HEK293T (cell line): ENCODE measurements at regions not wholly inside any gene's neighbourhood (a gene's known extent, or its start where the extent isn't known, plus 50 kb on each side); places are given as distances from the start of the nearest gene placed in this dataset.

Experiments used
- CTCF ChIA-PET: fragments of 350-600 bp; formaldehyde crosslinking; extraction: SDS; loops from one replicate; lab custom pipeline; 2021; ENCODE audit warnings: antibody characterized with exemption, inconsistent platforms; lab: Yijun Ruan, JAX
- POLR2A ChIA-PET: fragments of 350-600 bp; formaldehyde crosslinking; extraction: SDS; loops from one replicate; lab custom pipeline; 2020; ENCODE audit warnings: antibody characterized with exemption, inconsistent platforms; lab: Yijun Ruan, JAX
- DNase-seq: peaks from one replicate; pipeline ENCODE4 v3.0.0; 2012; ENCODE audit warnings: mixed read lengths; ENCODE audit errors: extremely low spot score
- ARNT ChIP-seq: fragments of 450-650 bp; IDR thresholded peaks from 2 replicates; pipeline ENCODE4 v1.6.1; 2017; ENCODE audit warnings: mild to moderate bottlenecking
- BHLHE40 ChIP-seq: fragments of 450-650 bp; IDR thresholded peaks from 2 replicates; pipeline ENCODE4 v1.6.1; 2016; ENCODE audit warnings: mild to moderate bottlenecking, moderate library complexity, borderline replicate concordance
- CTBP1 ChIP-seq: fragments of 450-650 bp; IDR thresholded peaks from 2 replicates; pipeline ENCODE4 v1.6.1; 2016; ENCODE audit warnings: borderline replicate concordance
- ELF4 ChIP-seq: fragments of 450-650 bp; IDR thresholded peaks from 2 replicates; pipeline ENCODE4 v1.6.1; 2017; ENCODE audit warnings: antibody characterized with exemption
- FOXA1 ChIP-seq: fragments of 450-650 bp; IDR thresholded peaks from 2 replicates; pipeline ENCODE4 v1.6.1; 2016; ENCODE audit warnings: mild to moderate bottlenecking
- FOXK2 ChIP-seq: fragments of 450-650 bp; IDR thresholded peaks from 2 replicates; pipeline ENCODE4 v1.6.1; 2016; ENCODE audit warnings: mild to moderate bottlenecking
- FOXM1 ChIP-seq: fragments of 450-650 bp; IDR thresholded peaks from 2 replicates; pipeline ENCODE4 v1.6.1; 2017; ENCODE audit warnings: mild to moderate bottlenecking, borderline replicate concordance
- HDGF ChIP-seq: fragments of 450-650 bp; IDR thresholded peaks from 2 replicates; pipeline ENCODE4 v1.6.1; 2017; ENCODE audit warnings: antibody characterized with exemption, borderline replicate concordance
- L3MBTL2 ChIP-seq: fragments of 450-650 bp; conservative IDR thresholded peaks from 2 replicates; pipeline ENCODE4 v1.6.1; 2016; ENCODE audit warnings: mild to moderate bottlenecking
- LEF1 ChIP-seq: fragments of 450-650 bp; IDR thresholded peaks from 2 replicates; pipeline ENCODE4 v1.6.1; 2017; ENCODE audit warnings: mild to moderate bottlenecking, borderline replicate concordance
- NFRKB ChIP-seq: fragments of 450-650 bp; IDR thresholded peaks from 2 replicates; pipeline ENCODE4 v1.6.1; 2016; ENCODE audit warnings: mild to moderate bottlenecking, moderate library complexity
- PKNOX1 ChIP-seq: fragments of 450-650 bp; IDR thresholded peaks from 2 replicates; pipeline ENCODE4 v1.6.1; 2016
- SP1 ChIP-seq: fragments of 450-650 bp; IDR thresholded peaks from 2 replicates; pipeline ENCODE4 v1.6.1; 2017
- SUZ12 ChIP-seq: fragments of 450-650 bp; IDR thresholded peaks from 2 replicates; pipeline ENCODE4 v1.6.1; 2016; ENCODE audit warnings: mild to moderate bottlenecking
- TARDBP ChIP-seq: fragments of 450-650 bp; IDR thresholded peaks from 2 replicates; pipeline ENCODE4 v1.6.1; 2016
- ZNF384 ChIP-seq: fragments of 450-650 bp; IDR thresholded peaks from 2 replicates; pipeline ENCODE4 v1.6.1; 2016

- CTCF ChIA-PET = no interaction called here
- POLR2A ChIA-PET = no interaction called here
- no peak for DNase-seq
- TF ChIP-seq PKNOX1 = no peak
Observed at GRCh38 chr4:35125995-35126712, 1118.2 kb downstream of the ARAP2 start.

GRCh38 chr4:35138449-35138848 lies 1105.9 kb downstream of the ARAP2 start:
- TF ChIP-seq CTBP1 = no peak
- TF ChIP-seq ZNF384 = no peak
- no peak for TF ChIP-seq ELF4
- no peak for TF ChIP-seq ARNT
- TF ChIP-seq BHLHE40 = no peak
- no peak for TF ChIP-seq LEF1
- no peak for TF ChIP-seq NFRKB
- TF ChIP-seq L3MBTL2 = no peak
- TF ChIP-seq SP1 = no peak
- POLR2A ChIA-PET = no interaction called here
- DNase-seq = no peak

GRCh38 chr4:35147761-35148160 lies 1096.6 kb downstream of the ARAP2 start:
- DNase-seq = no peak
- ChIA-PET POLR2A (no interaction called here), CTCF (no interaction called here)
- no peak for TF ChIP-seq BHLHE40
- no peak for TF ChIP-seq FOXK2

More at GRCh38 chr4:35138449-35138848, 1105.9 kb downstream of the ARAP2 start:
- CTCF ChIA-PET = no interaction called here

- TF ChIP-seq BHLHE40 = no peak
- no peak for TF ChIP-seq PKNOX1
- TF ChIP-seq FOXK2 = no peak
- TF ChIP-seq SUZ12 = no peak
- TF ChIP-seq FOXA1 = no peak
- no peak for TF ChIP-seq ZNF384
- no peak for TF ChIP-seq LEF1
- TF ChIP-seq ELF4 = no peak
- TF ChIP-seq TARDBP = no peak
- TF ChIP-seq FOXM1 = no peak
- ChIA-PET POLR2A (no interaction called here), CTCF (no interaction called here)
- peak; percentile 22 for DNase-seq
Observed at GRCh38 chr4:35151816-35152572, 1092.3 kb downstream of the ARAP2 start.

GRCh38 chr4:35163168-35163567 lies 1081.1 kb downstream of the ARAP2 start:
- CTCF ChIA-PET = no interaction called here
- POLR2A ChIA-PET = no interaction called here
- no peak for TF ChIP-seq PKNOX1
- no peak for TF ChIP-seq SUZ12
- TF ChIP-seq LEF1 = no peak
- no peak for TF ChIP-seq HDGF
- no peak for TF ChIP-seq ZNF384
- no peak for TF ChIP-seq SP1
- no peak for TF ChIP-seq TARDBP
- TF ChIP-seq ELF4 = no peak
- no peak for TF ChIP-seq FOXK2
- TF ChIP-seq BHLHE40 = no peak
- no peak for TF ChIP-seq ARNT
- no peak for TF ChIP-seq CTBP1
- DNase-seq = no peak

GRCh38 chr4:35164063-35164462 lies 1080.3 kb downstream of the ARAP2 start:
- DNase-seq = no peak
- ChIA-PET CTCF (no interaction called here), POLR2A (no interaction called here)
- TF ChIP-seq ELF4 = no peak
- TF ChIP-seq FOXK2 = no peak

GRCh38 chr4:35166466-35166865 lies 1077.8 kb downstream of the ARAP2 start:
- DNase-seq = no peak
- ChIA-PET CTCF (no interaction called here), POLR2A (no interaction called here)
- no peak for TF ChIP-seq ARNT
- no peak for TF ChIP-seq FOXK2
- no peak for TF ChIP-seq L3MBTL2
- no peak for TF ChIP-seq ZNF384
- TF ChIP-seq NFRKB = no peak
- TF ChIP-seq PKNOX1 = no peak
- no peak for TF ChIP-seq SP1
- TF ChIP-seq LEF1 = no peak
- TF ChIP-seq CTBP1 = no peak
